H1 (cell line): ENCODE measurements at regions not wholly inside any gene's neighbourhood (a gene's known extent, or its start where the extent isn't known, plus 50 kb on each side); places are given as distances from the start of the nearest gene placed in this dataset.

Source experiments
- CTCF ChIA-PET: fragments of 300-600 bp; sonication (Branson Sonifier 250); formaldehyde crosslinking; loops from one replicate; lab custom pipeline; 2021; ENCODE audit not compliant: partially characterized antibody; lab: Charles Lee
- POLR2A ChIA-PET: fragments of 300-600 bp; sonication (Branson Sonifier 250); formaldehyde crosslinking; loops from one replicate; lab custom pipeline; 2021; ENCODE audit warnings: inconsistent platforms; ENCODE audit not compliant: partially characterized antibody; lab: Charles Lee
- DNase-seq, 2 experiments: peaks; one replicate each; pipeline versions ENCODE4 v3.0.0 to v3.0.0-alpha.2; 2010 to 2022; ENCODE audit warnings: low spot score in 2 of 2, low read depth in 1 of 2, mixed read lengths in 1 of 2
- FAIRE-seq: peaks from 2 replicates; lab custom pipeline; 2011; peaks lifted over from hg19 to GRCh38; lab: Jason Lieb, UNC
- H2AFZ ChIP-seq: 2 replicates; pipeline ENCODE4 v1.8.1; 2012; ENCODE audit warnings: low read length, inconsistent platforms
- H2AK5ac ChIP-seq: 2 replicates; pipeline ENCODE4 v1.6.1; 2013; ENCODE audit warnings: low read depth, low read length
- H2BK120ac ChIP-seq: replicated peaks from 2 replicates; pipeline ENCODE3; 2013; ENCODE audit warnings: low read depth, low read length, inconsistent platforms
- H2BK12ac ChIP-seq: 2 replicates; pipeline ENCODE4 v1.6.1; 2013; ENCODE audit warnings: low read depth, low read length
- H2BK15ac ChIP-seq: 2 replicates; pipeline ENCODE4 v1.6.1; 2013; ENCODE audit warnings: low read length
- H2BK20ac ChIP-seq: 2 replicates; pipeline ENCODE4 v1.6.1; 2013; ENCODE audit warnings: low read length
- H2BK5ac ChIP-seq: 2 replicates; pipeline ENCODE4 v1.6.1; 2013; ENCODE audit warnings: low read depth, low read length
- H3K14ac ChIP-seq: 2 replicates; pipeline ENCODE4 v1.6.1; 2013; ENCODE audit warnings: inconsistent platforms; ENCODE audit not compliant: insufficient read length
- H3K18ac ChIP-seq: 2 replicates; pipeline ENCODE4 v1.6.1; 2013; ENCODE audit warnings: low read length; ENCODE audit errors: extremely low read depth
- H3K23ac ChIP-seq: 2 replicates; pipeline ENCODE4 v1.6.1; 2013; ENCODE audit warnings: inconsistent platforms; ENCODE audit not compliant: insufficient read length
- H3K23me2 ChIP-seq: 2 replicates; pipeline ENCODE4 v1.6.1; 2013; ENCODE audit warnings: low read depth, low read length
- H3K27ac ChIP-seq: 2 replicates; pipeline ENCODE4 v1.6.1; 2011; ENCODE audit warnings: low read depth, low read length, inconsistent platforms
- H3K27me3 ChIP-seq, 4 experiments: replicated peaks in 1 of 4; 1 replicate in 1 of 4; 2 replicates in 3 of 4; pipeline versions ENCODE4 v1.6.1 to v1.8.1; 2011 to 2013; ENCODE audit warnings: low read length in 3 of 4, mild to moderate bottlenecking in 3 of 4, inconsistent platforms in 2 of 4, mixed read lengths in 2 of 4, moderate library complexity in 1 of 4; ENCODE audit not compliant: control insufficient read depth in 3 of 4, insufficient read depth in 3 of 4; ENCODE audit errors: extremely low read depth in 1 of 4
- H3K36me3 ChIP-seq, 4 experiments: 2 replicates each; pipeline versions ENCODE4 v1.6.1 to v1.8.1; 2011 to 2013; ENCODE audit warnings: mild to moderate bottlenecking in 4 of 4, low read length in 3 of 4, moderate library complexity in 2 of 4, control low read depth in 1 of 4, inconsistent platforms in 1 of 4; ENCODE audit not compliant: insufficient read depth in 4 of 4, control insufficient read depth in 2 of 4
- H3K4ac ChIP-seq: replicated peaks from 2 replicates; pipeline ENCODE3; 2013; ENCODE audit warnings: low read length, low read depth, mixed read lengths, inconsistent platforms; ENCODE audit not compliant: insufficient read length
- H3K4me1 ChIP-seq, 4 experiments: replicated peaks in 1 of 4; 1 replicate in 1 of 4; 2 replicates in 3 of 4; pipeline versions ENCODE4 v1.6.1 to v1.8.1; 2011 to 2013; ENCODE audit warnings: low read length in 3 of 4, inconsistent platforms in 2 of 4, mixed read lengths in 1 of 4; ENCODE audit not compliant: insufficient read depth in 4 of 4, control insufficient read depth in 3 of 4
- H3K4me2 ChIP-seq, 2 experiments: 2 replicates each; pipeline versions ENCODE4 v1.6.1 to v1.8.1; 2011 to 2013; ENCODE audit warnings: low read depth in 2 of 2, low read length in 2 of 2, control low read depth in 1 of 2, inconsistent platforms in 1 of 2, mild to moderate bottlenecking in 1 of 2; ENCODE audit not compliant: insufficient read depth in 1 of 2
- H3K4me3 ChIP-seq, 4 experiments: fragments of 200-600, 300-600 bp in 1 of 4; sonication (generic), shearing (Covaris generic), sonication (Bioruptor Twin) in 1 of 4; 2 replicates each; pipeline versions ENCODE4 v1.5.1 to v1.8.1; 2011 to 2016; ENCODE audit warnings: low read length in 4 of 4, low read depth in 3 of 4, control low read depth in 2 of 4, inconsistent platforms in 2 of 4, mild to moderate bottlenecking in 2 of 4, mixed read lengths in 1 of 4, moderate library complexity in 1 of 4; ENCODE audit not compliant: insufficient read depth in 2 of 4; ENCODE audit errors: extremely low read depth in 1 of 4
- H3K56ac ChIP-seq: replicated peaks from 2 replicates; pipeline ENCODE3; 2013; ENCODE audit warnings: low read depth, mild to moderate bottlenecking, mixed read lengths, low read length, inconsistent platforms; ENCODE audit not compliant: insufficient read length
- H3K79me1 ChIP-seq: 2 replicates; pipeline ENCODE4 v1.6.1; 2013; ENCODE audit warnings: low read depth, low read length, control low read depth
- H3K79me2 ChIP-seq, 2 experiments: 2 replicates each; pipeline versions ENCODE4 v1.6.1 to v1.8.1; 2012 to 2013; ENCODE audit warnings: low read length in 2 of 2, mild to moderate bottlenecking in 2 of 2, inconsistent platforms in 1 of 2; ENCODE audit not compliant: insufficient read depth in 2 of 2, control insufficient read depth in 1 of 2
- H3K9ac ChIP-seq, 4 experiments: replicated peaks in 1 of 4; 1 replicate in 1 of 4; 2 replicates in 3 of 4; pipeline versions ENCODE4 v1.6.1 to v1.8.1; 2011 to 2013; ENCODE audit warnings: low read depth in 3 of 4, low read length in 3 of 4, control low read depth in 2 of 4, mild to moderate bottlenecking in 2 of 4, moderate library complexity in 2 of 4, inconsistent platforms in 1 of 4; ENCODE audit errors: extremely low read depth in 1 of 4
- H3K9me3 ChIP-seq, 2 experiments: 2 replicates each; pipeline versions ENCODE4 v1.6.1 to v1.8.1; 2012 to 2013; ENCODE audit warnings: mild to moderate bottlenecking in 2 of 2, moderate library complexity in 2 of 2, control low read depth in 1 of 2, inconsistent platforms in 1 of 2, low read depth in 1 of 2, low read length in 1 of 2, mixed read lengths in 1 of 2; ENCODE audit not compliant: insufficient read depth in 2 of 2
- H4K20me1 ChIP-seq, 2 experiments: replicated peaks in 1 of 2; 2 replicates each; pipeline versions ENCODE3 to v1.8.1; 2011 to 2013; ENCODE audit warnings: inconsistent platforms in 2 of 2, low read length in 2 of 2, mild to moderate bottlenecking in 1 of 2; ENCODE audit not compliant: insufficient read depth in 2 of 2, control insufficient read depth in 1 of 2
- H4K5ac ChIP-seq: 2 replicates; pipeline ENCODE4 v1.6.1; 2013; ENCODE audit warnings: low read length, low read depth, mixed read lengths, inconsistent platforms; ENCODE audit not compliant: insufficient read length
- H4K8ac ChIP-seq: 2 replicates; pipeline ENCODE4 v1.8.0; 2013; ENCODE audit warnings: mild to moderate bottlenecking, moderate library complexity, low read length, inconsistent platforms; ENCODE audit not compliant: insufficient read depth; ENCODE audit errors: extremely low read depth
- H4K91ac ChIP-seq: replicated peaks from 2 replicates; pipeline ENCODE3; 2013; ENCODE audit warnings: low read length, mixed read lengths, inconsistent platforms; ENCODE audit not compliant: insufficient read length
- ATF3 ChIP-seq: IDR thresholded peaks from 2 replicates; pipeline ENCODE4 v1.6.1; 2011; ENCODE audit warnings: low read depth, mild to moderate bottlenecking, low read length; ENCODE audit not compliant: insufficient read depth
- CREB1 ChIP-seq: IDR thresholded peaks from 2 replicates; pipeline ENCODE4 v1.6.1; 2012; ENCODE audit warnings: inconsistent platforms
- E2F6 ChIP-seq: IDR thresholded peaks from 2 replicates; pipeline ENCODE4 v1.6.1; 2012; ENCODE audit warnings: inconsistent platforms
- FOSL1 ChIP-seq: IDR thresholded peaks from 2 replicates; pipeline ENCODE4 v1.6.1; 2011; ENCODE audit warnings: mild to moderate bottlenecking, low read depth, low read length, moderate library complexity; ENCODE audit not compliant: insufficient read depth
- HDAC2 ChIP-seq, 2 experiments: fragments of 300-600 bp in 1 of 2; sonication (generic) in 1 of 2; IDR thresholded peaks; 2 replicates each; pipeline ENCODE4 v1.6.1; 2011 to 2012; ENCODE audit warnings: low read depth in 2 of 2, low read length in 2 of 2, mild to moderate bottlenecking in 2 of 2, moderate library complexity in 2 of 2, borderline replicate concordance in 1 of 2, inconsistent platforms in 1 of 2
- HDAC6 ChIP-seq: IDR thresholded peaks from one replicate; pipeline ENCODE4 v1.7.1; 2012; ENCODE audit warnings: low read depth, mild to moderate bottlenecking, inconsistent platforms, low read length, moderate library complexity
- MAFK ChIP-seq: IDR thresholded peaks from 2 replicates; pipeline ENCODE4 v1.6.1; 2012; ENCODE audit warnings: low read depth, mild to moderate bottlenecking, improper control_type of control experiment, low read length
- POLR2A ChIP-seq, 2 experiments: IDR thresholded peaks; 1 replicate in 1 of 2; 2 replicates in 1 of 2; pipeline ENCODE4 v1.6.1; 2011; ENCODE audit warnings: low read depth in 2 of 2, low read length in 2 of 2, mild to moderate bottlenecking in 2 of 2; ENCODE audit errors: control extremely low read depth in 1 of 2
- POU5F1 ChIP-seq: IDR thresholded peaks from 2 replicates; pipeline ENCODE4 v1.6.1; 2011; ENCODE audit warnings: low read depth, mild to moderate bottlenecking, low read length, moderate library complexity
- RAD21 ChIP-seq, 2 experiments: IDR thresholded peaks in 1 of 2; conservative IDR thresholded peaks in 1 of 2; 2 replicates each; pipeline ENCODE4 v1.6.1; 2011; ENCODE audit warnings: low read depth in 2 of 2, low read length in 2 of 2, improper control_type of control experiment in 1 of 2, inconsistent platforms in 1 of 2, mild to moderate bottlenecking in 1 of 2, moderate library complexity in 1 of 2
- RNF2 ChIP-seq: fragments of 200-900, 300-1000 bp; sonication (generic); IDR thresholded peaks from 2 replicates; pipeline ENCODE4 v1.7.1; 2016; ENCODE audit warnings: borderline replicate concordance, low read depth, mild to moderate bottlenecking, antibody characterized with exemption, low read length; ENCODE audit not compliant: poor library complexity, severe bottlenecking; ENCODE audit errors: missing control alignments
- SIRT6 ChIP-seq: IDR thresholded peaks from one replicate; pipeline ENCODE4 v1.7.1; 2012; ENCODE audit warnings: low read length, inconsistent platforms
- TAF1 ChIP-seq: IDR thresholded peaks from 2 replicates; pipeline ENCODE4 v1.6.1; 2011; ENCODE audit warnings: mild to moderate bottlenecking, low read depth, low read length
- TAF7 ChIP-seq: optimal IDR thresholded peaks from 2 replicates; pipeline ENCODE3; 2011; ENCODE audit warnings: low read depth, mild to moderate bottlenecking, inconsistent platforms, low read length, moderate library complexity, borderline replicate concordance

GRCh38 chr7:119957335-119957734, 315.6 kb upstream of the KCND2 start:
- H3K27ac ChIP-seq, result no peak overlapping the region
- DNase-seq, result no peak
- H3K27me3 ChIP-seq, result no peaks in the 10 kb centered on the region
- FAIRE-seq, result no peak
- H3K14ac ChIP-seq, result no peak overlapping the region
- no peak overlapping the region for H3K18ac ChIP-seq
- no peak overlapping the region for H4K8ac ChIP-seq
- no peak overlapping the region for H3K23ac ChIP-seq
- CTCF ChIA-PET, result interaction anchor here (1.3 kb wide), 1 partner anchor 380 kb away, joined by 3 read pairs; no protein-coding TSS in a partner anchor
- no peak overlapping the region for H3K4me2 ChIP-seq
- no peaks in the 10 kb centered on the region for H3K23me2 ChIP-seq
- H3K79me2 ChIP-seq, result no peaks in the 10 kb centered on the region
- no peak overlapping the region for H2BK120ac ChIP-seq
- no peaks in the 10 kb centered on the region for H3K79me1 ChIP-seq
- H2BK20ac ChIP-seq, result no peak overlapping the region
- POLR2A ChIA-PET, result no interaction called here
- no peaks in the 10 kb centered on the region for H3K36me3 ChIP-seq
- H3K4ac ChIP-seq, result no peak overlapping the region
- no peaks in the 10 kb centered on the region for H4K20me1 ChIP-seq
- no peak overlapping the region for H4K5ac ChIP-seq
- no peaks in the 10 kb centered on the region for H3K4me1 ChIP-seq
- H4K91ac ChIP-seq, result no peak overlapping the region
- H2AK5ac ChIP-seq, result no peak overlapping the region
- no peak overlapping the region for H3K4me3 ChIP-seq
- no peaks in the 10 kb centered on the region for H3K9me3 ChIP-seq
- H2BK5ac ChIP-seq, result no peak overlapping the region
- H2AFZ ChIP-seq, result no peak overlapping the region
- no peak overlapping the region for H3K56ac ChIP-seq
- no peak overlapping the region for H2BK15ac ChIP-seq
- H3K9ac ChIP-seq, result no peak overlapping the region
- no peak overlapping the region for H2BK12ac ChIP-seq
- TF ChIP-seq POLR2A (IDR thresholded peaks at IDR 0.05; ENCODE audit: control extremely low read depth in 1 of 2, low read depth in 2 of 2, low read length in 2 of 2) (no peak), MAFK (no peak), ATF3 (no peak), RAD21 (IDR thresholded peaks at IDR 0.05 in 1 of 2, conservative IDR thresholded peaks at IDR 0.05 in 1 of 2; ENCODE audit: low read depth in 2 of 2, low read length in 2 of 2) (no peak), TAF1 (no peak), HDAC2 (IDR thresholded peaks at IDR 0.05; ENCODE audit: borderline replicate concordance in 1 of 2, low read depth in 2 of 2, low read length in 2 of 2) (no peak), FOSL1 (no peak), SIRT6 (no peak), CREB1 (no peak), HDAC6 (no peak), RNF2 (no peak), POU5F1 (no peak), E2F6 (no peak), TAF7 (no peak)
